HG03558 (cell line): ENCODE measurements at regions not wholly inside any gene's neighbourhood (a gene's known extent, or its start where the extent isn't known, plus 50 kb on each side); places are given as distances from the start of the nearest gene placed in this dataset.
"Not testable (repeated sequence)": the region's sequence is repeated elsewhere in the genome, so short reads cannot be mapped to it uniquely, and the experiment has no call there.

Experiments
- ATAC-seq: cut with Tn5 transposase; IDR thresholded peaks from one replicate; pipeline ENCODE4 v1.9.1; 2021; ENCODE audit warnings: moderate number of reproducible peaks; ENCODE audit not compliant: unreplicated experiment; ENCODE audit errors: extremely low read depth

GRCh38 chr2:147173189-147173581 lies 671.6 kb upstream of the ACVR2A start:
- no peak for ATAC-seq

DNA sequence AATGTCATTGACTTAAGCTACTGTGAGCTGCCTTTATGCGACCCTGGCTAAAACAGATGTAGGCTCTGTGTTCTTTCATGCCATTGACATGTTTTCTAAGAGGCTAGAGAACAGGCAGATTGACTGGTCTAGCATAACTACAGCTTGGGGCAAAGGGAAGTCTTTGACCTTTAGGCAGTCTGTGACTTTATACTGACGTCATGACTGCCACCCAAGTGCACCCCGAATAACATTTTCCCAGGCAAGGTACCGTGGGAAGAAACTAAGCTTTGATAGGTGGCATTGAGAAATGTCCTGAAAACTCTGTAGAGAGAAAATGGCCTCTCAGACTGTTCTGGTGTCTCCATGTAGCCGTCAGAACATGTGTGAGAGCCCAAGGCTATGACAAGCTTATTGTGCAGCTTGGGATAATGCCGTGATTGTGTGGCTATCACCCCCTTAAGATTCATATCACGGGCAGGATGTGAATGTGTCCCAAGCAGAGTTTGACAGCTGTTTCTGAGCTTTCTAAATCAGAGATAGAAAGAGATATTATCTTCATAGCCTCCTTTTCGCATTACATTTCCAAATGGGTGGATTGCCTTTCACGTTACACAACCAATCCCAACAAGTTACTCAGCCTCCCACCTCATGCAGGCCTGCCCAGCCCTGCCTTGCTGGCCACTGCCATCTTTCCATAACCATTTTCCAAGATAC lies 672.2 kb upstream of the ACVR2A start:
- no peak for ATAC-seq

- ATAC-seq, result no peak
Observed at GRCh38 chr2:147171941-147172340, 672.9 kb upstream of the ACVR2A start.

GRCh38 chr2:147170932-147171331 lies 673.9 kb upstream of the ACVR2A start:
- ATAC-seq, result no peak

GRCh38 chr2:147165697-147166382 lies 679.0 kb upstream of the ACVR2A start:
- no peak for ATAC-seq

DNA sequence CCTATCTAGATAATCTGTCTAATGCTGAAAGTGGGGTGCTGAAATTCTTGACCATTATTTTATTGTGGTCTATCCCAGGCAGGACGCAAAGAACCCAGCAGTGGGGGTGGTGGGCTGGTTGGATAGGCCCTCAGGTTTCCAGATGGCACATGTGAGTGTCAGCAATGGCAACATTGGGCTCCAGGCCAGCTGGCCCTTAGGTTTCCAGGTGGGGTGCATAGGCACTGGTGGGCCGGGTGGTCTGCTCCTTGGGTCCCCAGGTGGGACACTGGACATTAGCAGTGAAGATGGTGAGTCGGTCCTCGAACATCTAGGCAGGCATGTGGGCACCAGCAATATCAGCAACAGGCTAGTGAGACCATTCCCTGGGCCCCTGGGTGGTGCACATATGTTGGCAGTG lies 680.3 kb upstream of the ACVR2A start:
- no peak for ATAC-seq

GRCh38 chr2:147161746-147162145 lies 683.1 kb upstream of the ACVR2A start:
- ATAC-seq, result no peak

DNA sequence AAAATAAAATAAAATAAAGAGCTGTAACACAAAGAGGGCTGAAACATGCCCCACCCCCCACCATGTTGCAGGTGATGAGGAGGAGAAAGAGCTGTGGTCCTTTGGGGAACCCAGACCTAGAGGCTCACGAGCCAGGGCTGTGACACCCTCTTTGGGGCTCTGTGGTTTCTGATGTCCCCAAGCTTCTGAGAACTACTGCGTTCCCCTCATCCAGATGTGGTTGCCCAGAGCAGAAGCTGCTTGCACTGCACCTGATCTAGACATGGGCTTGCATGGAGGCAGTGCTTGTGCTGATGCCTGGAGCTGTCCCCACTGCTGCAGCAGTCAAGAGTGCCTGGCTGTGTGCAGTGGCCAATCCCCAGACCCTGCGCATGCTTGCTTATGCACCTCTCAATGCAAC lies 687.9 kb upstream of the ACVR2A start:
- ATAC-seq, result no peak

GRCh38 chr2:147150241-147150635 lies 694.6 kb upstream of the ACVR2A start:
- ATAC-seq, result no peak

GRCh38 chr2:147149575-147150240 lies 695.1 kb upstream of the ACVR2A start:
- ATAC-seq, result no peak

DNA sequence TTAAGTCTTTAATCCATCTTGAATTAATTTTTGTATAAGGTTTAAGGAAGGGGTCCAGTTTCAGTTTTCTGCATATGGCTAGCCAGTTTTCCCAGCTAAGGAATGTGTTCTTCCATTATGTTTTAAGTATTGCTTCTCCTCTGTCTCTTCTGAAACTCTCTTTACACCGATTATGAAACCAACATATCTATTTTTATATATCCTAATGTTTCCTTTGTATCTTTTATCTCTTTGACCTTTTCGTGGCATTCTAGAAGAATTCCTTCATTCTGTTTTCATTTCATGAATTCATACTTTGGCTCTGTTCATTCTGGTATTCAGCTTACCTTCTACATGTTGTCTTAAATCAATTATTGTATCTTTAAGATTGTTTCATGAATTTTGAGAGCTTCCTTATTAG lies 697.0 kb upstream of the ACVR2A start:
- no peak for ATAC-seq

DNA sequence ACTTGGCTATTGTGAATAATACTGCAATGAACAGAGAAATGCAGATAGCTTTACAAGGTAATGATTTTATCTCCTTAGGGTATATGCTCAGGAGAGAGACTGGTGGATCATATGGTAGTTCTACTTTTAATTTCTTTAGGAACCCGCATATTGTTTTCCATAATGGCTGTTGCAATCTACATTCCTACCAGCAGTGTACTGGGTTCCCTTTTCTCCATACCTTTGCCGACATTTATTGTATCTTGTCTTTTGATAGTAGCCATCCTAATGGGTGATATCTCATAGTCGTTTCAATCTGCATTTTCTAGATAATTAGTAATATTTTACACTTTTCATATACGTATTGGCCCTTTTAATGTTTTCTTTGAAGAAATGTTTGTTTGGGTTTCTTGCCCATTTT lies 702.9 kb upstream of the ACVR2A start:
- ATAC-seq, result no peak

DNA sequence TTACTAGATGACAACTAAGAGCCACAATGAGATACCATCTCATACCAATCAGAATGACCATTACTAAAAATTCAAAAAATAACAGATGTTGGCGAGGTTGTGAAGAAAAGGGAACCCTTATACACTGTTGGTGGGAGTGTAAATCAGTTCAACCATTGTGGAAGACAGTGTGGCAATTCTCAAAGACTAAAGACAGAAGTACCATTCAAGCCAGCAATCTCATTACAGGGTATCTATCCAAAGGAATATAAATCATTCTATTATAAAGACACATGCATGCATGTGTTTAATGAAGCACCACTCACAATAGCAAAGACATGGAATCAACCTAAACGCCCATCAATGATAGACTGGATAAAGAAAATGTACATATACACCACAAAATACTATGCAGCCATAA lies 705.1 kb upstream of the ACVR2A start:
- not testable (repeated sequence) for ATAC-seq

- ATAC-seq, result no peak
Observed at GRCh38 chr2:147137711-147138110, 707.1 kb upstream of the ACVR2A start.

GRCh38 chr2:147135376-147135775 lies 709.5 kb upstream of the ACVR2A start:
- no peak for ATAC-seq

GRCh38 chr2:147133286-147133908 lies 711.4 kb upstream of the ACVR2A start:
- ATAC-seq, result no peak

- ATAC-seq, result no peak
Observed at GRCh38 chr2:147125145-147125544, 719.7 kb upstream of the ACVR2A start.

- no peak for ATAC-seq
Observed at GRCh38 chr2:147122944-147123343, 721.9 kb upstream of the ACVR2A start.

DNA sequence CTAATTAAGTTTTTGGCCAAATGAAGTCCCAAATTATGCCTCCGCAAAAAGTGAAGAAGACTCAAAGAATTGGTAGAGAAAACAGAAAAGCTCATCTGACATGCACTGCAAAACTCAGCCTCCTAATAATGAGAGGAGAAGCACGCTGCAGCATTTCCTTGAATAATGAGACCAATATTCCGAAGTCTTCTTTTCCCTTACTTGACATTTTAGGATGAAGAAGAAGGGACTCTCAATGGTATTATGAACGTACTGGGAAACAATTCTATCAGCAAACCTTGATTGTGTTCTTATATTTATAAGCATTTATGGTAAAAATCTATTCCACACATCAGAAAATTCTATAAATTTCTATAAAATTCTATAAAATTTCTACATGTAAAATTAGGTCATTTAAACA lies 733.9 kb upstream of the ACVR2A start:
- ATAC-seq, result no peak

GRCh38 chr2:147110317-147110716 lies 734.5 kb upstream of the ACVR2A start:
- ATAC-seq, result no peak

DNA sequence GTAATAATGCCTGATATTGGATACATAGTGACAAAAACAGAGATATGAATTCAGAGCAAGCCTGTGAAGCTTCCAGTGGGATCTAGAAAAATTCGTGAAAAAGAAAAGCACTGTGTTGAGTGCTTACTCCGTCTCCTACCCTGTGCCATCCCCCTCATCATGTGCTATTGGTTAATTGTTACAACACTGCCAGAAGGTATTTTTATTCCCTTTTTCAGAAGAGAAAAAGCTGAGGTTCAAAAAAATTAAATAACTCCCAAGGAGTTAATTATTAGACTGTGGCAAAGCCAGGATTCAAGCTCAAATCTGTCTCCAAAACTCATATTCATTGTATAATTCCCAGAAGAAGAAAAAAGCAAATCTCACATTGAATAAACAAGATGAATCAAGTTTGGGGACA lies 735.5 kb upstream of the ACVR2A start:
- ATAC-seq, result no peak
